ENCODE measurements at regions not wholly inside any gene's neighbourhood (a gene's known extent, or its start where the extent isn't known, plus 50 kb on each side); places are given as distances from the start of the nearest gene placed in this dataset.
A peak's percentile ranks its signal among the peaks of the same experiment; 100 is the strongest.

DNA sequence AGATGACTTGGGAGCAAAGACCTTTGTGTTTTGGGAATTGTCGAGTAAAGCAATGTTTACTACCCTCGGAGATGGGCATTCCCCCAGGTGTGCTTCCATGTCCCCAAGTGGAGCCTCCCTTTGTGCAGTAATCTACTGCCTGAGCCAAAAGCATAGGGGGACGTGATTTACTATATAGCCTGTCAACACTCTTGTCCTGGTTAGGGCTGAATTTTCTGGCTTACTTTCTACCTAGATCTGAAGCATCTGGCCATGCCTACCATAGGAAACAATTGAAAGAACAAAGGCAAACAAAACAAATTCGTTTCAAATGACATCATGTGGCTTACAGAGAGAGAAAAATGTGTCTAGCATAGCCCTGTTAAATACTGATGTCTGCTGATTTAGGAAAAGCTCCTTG, 350.6 kb downstream of the SAMD5 start:
- 80 to 85% methylated on average over 4 of the region's 4 CpGs for WGBS, 2 experiments (ENCODE audit: insufficient coverage in 1 of 2, insufficient read length in 1 of 2)
- no peaks in the 10 kb centered on the region for H3K9me3 Mint-ChIP-seq
- Histone ChIP-seq H3K36me3 (ENCODE audit: control insufficient read depth, insufficient read depth, low read length) (no peaks in the 10 kb centered on the region), H3K27ac (ENCODE audit: low read depth, low read length) (no peak overlapping the region), H3K4me3 (ENCODE audit: low read length) (peak overlapping the region; percentile 17), H3K27me3 (ENCODE audit: control insufficient read depth, insufficient read depth, low read length, poor library complexity, severe bottlenecking) (no peaks in the 10 kb centered on the region), H3K4me1 (ENCODE audit: control insufficient read depth, insufficient read depth, low read length) (no peaks in the 10 kb centered on the region), H3K9ac (ENCODE audit: extremely low read depth, low read length, poor library complexity, severe bottlenecking) (no peak overlapping the region), H3K9me3 (ENCODE audit: control insufficient read depth, low read length) (no peaks in the 10 kb centered on the region)
- TF ChIP-seq, protein P1, sequence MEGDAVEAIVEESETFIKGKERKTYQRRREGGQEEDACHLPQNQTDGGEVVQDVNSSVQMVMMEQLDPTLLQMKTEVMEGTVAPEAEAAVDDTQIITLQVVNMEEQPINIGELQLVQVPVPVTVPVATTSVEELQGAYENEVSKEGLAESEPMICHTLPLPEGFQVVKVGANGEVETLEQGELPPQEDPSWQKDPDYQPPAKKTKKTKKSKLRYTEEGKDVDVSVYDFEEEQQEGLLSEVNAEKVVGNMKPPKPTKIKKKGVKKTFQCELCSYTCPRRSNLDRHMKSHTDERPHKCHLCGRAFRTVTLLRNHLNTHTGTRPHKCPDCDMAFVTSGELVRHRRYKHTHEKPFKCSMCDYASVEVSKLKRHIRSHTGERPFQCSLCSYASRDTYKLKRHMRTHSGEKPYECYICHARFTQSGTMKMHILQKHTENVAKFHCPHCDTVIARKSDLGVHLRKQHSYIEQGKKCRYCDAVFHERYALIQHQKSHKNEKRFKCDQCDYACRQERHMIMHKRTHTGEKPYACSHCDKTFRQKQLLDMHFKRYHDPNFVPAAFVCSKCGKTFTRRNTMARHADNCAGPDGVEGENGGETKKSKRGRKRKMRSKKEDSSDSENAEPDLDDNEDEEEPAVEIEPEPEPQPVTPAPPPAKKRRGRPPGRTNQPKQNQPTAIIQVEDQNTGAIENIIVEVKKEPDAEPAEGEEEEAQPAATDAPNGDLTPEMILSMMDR (conservative IDR thresholded peaks at IDR 0.05), result no peak
- H3K27ac Mint-ChIP-seq, result peak overlapping the region; percentile 58
- no peaks in the 10 kb centered on the region for H3K27me3 Mint-ChIP-seq (ENCODE audit: insufficient read depth)
- no peaks in the 10 kb centered on the region for H3K36me3 Mint-ChIP-seq (ENCODE audit: low read depth)
- peaks cover 15% of the 10 kb centered on the region for H3K4me1 Mint-ChIP-seq
- no peak overlapping the region for H3K4me3 Mint-ChIP-seq
- DNase-seq, result no peak

DNA sequence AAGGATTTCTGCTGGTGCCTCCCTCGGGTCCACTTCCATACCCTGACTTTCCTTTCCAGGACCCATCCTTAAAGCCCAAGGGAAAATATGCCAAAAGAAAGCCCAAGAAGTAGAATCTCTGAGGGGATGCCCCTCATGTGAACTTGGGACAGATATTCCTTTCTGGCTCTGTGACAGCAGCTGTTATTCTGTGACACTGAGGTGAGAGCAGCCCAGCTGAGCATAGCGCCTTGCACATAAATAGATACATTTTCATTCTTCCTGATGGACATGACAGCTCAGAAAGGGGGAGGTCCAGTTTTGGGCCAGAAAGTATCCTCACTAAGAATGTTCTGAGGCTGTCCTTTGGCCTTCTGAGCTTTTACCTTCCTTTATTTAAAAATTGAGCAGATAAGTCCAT, 353.2 kb downstream of the SAMD5 start:
- Mint-ChIP-seq H3K4me1 (peaks cover 15% of the 10 kb centered on the region), H3K36me3 (ENCODE audit: low read depth) (no peaks in the 10 kb centered on the region), H3K4me3 (no peak overlapping the region), H3K9me3 (no peaks in the 10 kb centered on the region), H3K27ac (no peak overlapping the region), H3K27me3 (ENCODE audit: insufficient read depth) (no peaks in the 10 kb centered on the region)
- whole genome bisulfite sequencing, 2 experiments (ENCODE audit: insufficient coverage in 1 of 2, insufficient read length in 1 of 2), result 93 to 100% methylated on average over 1 to 2 of the region's 2 CpGs
- Histone ChIP-seq H3K4me3 (ENCODE audit: low read length) (no peak overlapping the region), H3K9me3 (ENCODE audit: control insufficient read depth, low read length) (no peaks in the 10 kb centered on the region), H3K9ac (ENCODE audit: extremely low read depth, low read length, poor library complexity, severe bottlenecking) (no peak overlapping the region), H3K36me3 (ENCODE audit: control insufficient read depth, insufficient read depth, low read length) (no peaks in the 10 kb centered on the region), H3K27ac (ENCODE audit: low read depth, low read length) (no peak overlapping the region), H3K27me3 (ENCODE audit: control insufficient read depth, insufficient read depth, low read length, poor library complexity, severe bottlenecking) (no peaks in the 10 kb centered on the region), H3K4me1 (ENCODE audit: control insufficient read depth, insufficient read depth, low read length) (no peaks in the 10 kb centered on the region)
- TF ChIP-seq, protein P1 (conservative IDR thresholded peaks at IDR 0.05), result no peak
- DNase-seq, result no peak

DNA sequence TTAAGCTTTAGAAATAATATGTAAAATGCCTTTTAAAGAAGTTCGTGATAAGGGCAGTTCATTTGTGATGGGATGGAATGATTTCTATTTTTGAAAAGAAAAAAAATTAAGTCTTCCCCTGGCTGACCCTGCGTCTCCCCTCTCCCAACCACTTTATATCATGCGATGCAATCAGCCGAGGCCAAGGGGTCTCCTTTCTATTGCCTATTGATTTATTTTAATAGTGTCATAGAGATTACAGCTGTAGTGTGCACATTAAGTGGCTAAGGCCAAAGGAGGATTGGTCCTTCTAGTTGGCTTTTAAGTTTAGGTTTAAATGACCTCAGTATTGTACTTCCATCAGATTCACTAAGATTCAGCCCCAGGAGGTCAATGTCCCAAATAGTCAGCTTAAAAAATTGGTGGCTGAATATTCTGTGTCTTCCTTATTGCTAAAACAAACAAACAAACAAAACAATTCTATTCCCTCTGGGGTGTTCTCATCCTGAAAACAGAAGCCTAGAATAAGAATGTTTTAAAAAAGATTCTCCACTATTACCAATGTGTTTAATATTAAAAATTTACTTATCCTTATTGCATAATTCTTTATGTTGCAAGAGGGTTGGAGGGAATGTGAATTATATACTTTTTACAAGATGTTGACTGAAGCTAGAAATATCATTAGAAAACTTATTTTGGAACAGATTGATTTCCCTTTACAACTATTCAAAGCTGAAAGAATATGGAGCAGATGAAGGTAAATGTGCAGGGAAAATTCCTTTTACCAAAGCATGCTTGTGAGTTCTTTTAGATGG, 359.1 kb downstream of the SAMD5 start:
- H3K9me3 ChIP-seq (ENCODE audit: control insufficient read depth, low read length), result no peaks in the 10 kb centered on the region
- H3K27me3 ChIP-seq (ENCODE audit: control insufficient read depth, insufficient read depth, low read length, poor library complexity, severe bottlenecking), result no peaks in the 10 kb centered on the region
- Mint-ChIP-seq H3K36me3 (ENCODE audit: low read depth) (no peaks in the 10 kb centered on the region), H3K4me1 (peaks cover 10% of the 10 kb centered on the region), H3K9me3 (no peaks in the 10 kb centered on the region), H3K27me3 (ENCODE audit: insufficient read depth) (no peaks in the 10 kb centered on the region), H3K27ac (no peak overlapping the region), H3K4me3 (no peak overlapping the region)
- no peaks in the 10 kb centered on the region for H3K36me3 ChIP-seq (ENCODE audit: control insufficient read depth, insufficient read depth, low read length)
- H3K4me3 ChIP-seq (ENCODE audit: low read length), result no peak overlapping the region
- H3K4me1 ChIP-seq (ENCODE audit: control insufficient read depth, insufficient read depth, low read length), result no peaks in the 10 kb centered on the region
- H3K9ac ChIP-seq (ENCODE audit: extremely low read depth, low read length, poor library complexity, severe bottlenecking), result no peak overlapping the region
- TF ChIP-seq, protein P1 (conservative IDR thresholded peaks at IDR 0.05), result no peak
- no peak for DNase-seq
- 80% methylated on average over 2 of the region's 4 CpGs; no CpG with 5 or more reads in 1 of the 2 experiments for WGBS, 2 experiments (ENCODE audit: insufficient coverage in 1 of 2, insufficient read length in 1 of 2)
- H3K27ac ChIP-seq (ENCODE audit: low read depth, low read length), result no peak overlapping the region

Data from endodermal cell (in vitro differentiated cells).